ENCODE measurements at regions not wholly inside any gene's neighbourhood (a gene's known extent, or its start where the extent isn't known, plus 50 kb on each side); places are given as distances from the start of the nearest gene placed in this dataset.

DNA sequence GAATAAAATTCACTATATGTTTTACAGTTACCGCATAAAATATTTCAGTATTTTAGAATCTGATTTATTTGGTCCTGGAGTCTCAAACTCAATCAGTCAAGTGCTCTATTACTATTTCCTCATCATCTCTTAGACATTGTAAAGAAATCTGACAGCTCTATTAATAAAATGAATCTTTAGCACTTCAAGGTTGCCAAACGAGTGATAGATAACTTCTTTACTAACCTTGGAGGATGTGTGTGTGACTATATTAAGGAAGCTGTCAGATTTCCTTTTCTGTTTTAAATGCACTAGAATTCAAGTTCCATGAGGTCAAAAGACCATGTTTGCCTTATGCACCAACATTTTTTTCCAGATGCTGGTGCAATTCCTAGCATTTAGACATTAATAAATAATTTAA lies 389.8 kb upstream of the AZI2 start:
- no peak overlapping the region for H3K27ac Mint-ChIP-seq (ENCODE audit: unreplicated experiment)
- H3K36me3 Mint-ChIP-seq (ENCODE audit: low read depth, unreplicated experiment), result no peaks in the 10 kb centered on the region
- no peaks in the 10 kb centered on the region for H3K27me3 Mint-ChIP-seq (ENCODE audit: unreplicated experiment)
- peaks cover 5% of the 10 kb centered on the region for H3K4me1 Mint-ChIP-seq (ENCODE audit: unreplicated experiment)
- TF ChIP-seq, protein P1, sequence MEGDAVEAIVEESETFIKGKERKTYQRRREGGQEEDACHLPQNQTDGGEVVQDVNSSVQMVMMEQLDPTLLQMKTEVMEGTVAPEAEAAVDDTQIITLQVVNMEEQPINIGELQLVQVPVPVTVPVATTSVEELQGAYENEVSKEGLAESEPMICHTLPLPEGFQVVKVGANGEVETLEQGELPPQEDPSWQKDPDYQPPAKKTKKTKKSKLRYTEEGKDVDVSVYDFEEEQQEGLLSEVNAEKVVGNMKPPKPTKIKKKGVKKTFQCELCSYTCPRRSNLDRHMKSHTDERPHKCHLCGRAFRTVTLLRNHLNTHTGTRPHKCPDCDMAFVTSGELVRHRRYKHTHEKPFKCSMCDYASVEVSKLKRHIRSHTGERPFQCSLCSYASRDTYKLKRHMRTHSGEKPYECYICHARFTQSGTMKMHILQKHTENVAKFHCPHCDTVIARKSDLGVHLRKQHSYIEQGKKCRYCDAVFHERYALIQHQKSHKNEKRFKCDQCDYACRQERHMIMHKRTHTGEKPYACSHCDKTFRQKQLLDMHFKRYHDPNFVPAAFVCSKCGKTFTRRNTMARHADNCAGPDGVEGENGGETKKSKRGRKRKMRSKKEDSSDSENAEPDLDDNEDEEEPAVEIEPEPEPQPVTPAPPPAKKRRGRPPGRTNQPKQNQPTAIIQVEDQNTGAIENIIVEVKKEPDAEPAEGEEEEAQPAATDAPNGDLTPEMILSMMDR (IDR thresholded peaks at IDR 0.05; ENCODE audit: unreplicated experiment), result no peak
- no peak overlapping the region for H3K4me3 Mint-ChIP-seq (ENCODE audit: unreplicated experiment)
- no peaks in the 10 kb centered on the region for H3K9me3 Mint-ChIP-seq (ENCODE audit: unreplicated experiment)
- DNase-seq (ENCODE audit: low spot score), result no peak

DNA sequence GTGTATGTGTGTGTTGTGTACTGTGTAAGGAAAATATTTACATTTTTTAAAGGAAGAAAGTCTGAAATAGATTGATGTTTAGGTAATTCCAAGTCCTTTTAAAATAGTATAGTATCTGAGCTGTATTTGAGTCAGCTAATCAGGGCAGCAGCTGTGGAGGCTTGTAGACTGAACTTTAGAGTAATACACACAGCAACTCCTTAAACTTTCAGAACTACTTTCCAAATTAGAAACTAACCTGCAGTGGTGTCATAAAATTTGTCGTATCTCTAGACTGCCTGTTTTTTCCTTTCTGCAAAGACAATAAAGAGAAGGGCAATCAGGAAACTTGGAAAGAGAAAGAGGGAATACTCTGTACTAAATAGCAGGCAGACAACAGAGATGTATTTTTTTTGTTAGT lies 391.0 kb upstream of the AZI2 start:
- no peaks in the 10 kb centered on the region for H3K9me3 Mint-ChIP-seq (ENCODE audit: unreplicated experiment)
- no peaks in the 10 kb centered on the region for H3K36me3 Mint-ChIP-seq (ENCODE audit: low read depth, unreplicated experiment)
- H3K27me3 Mint-ChIP-seq (ENCODE audit: unreplicated experiment), result peaks cover 3% of the 10 kb centered on the region
- no peak overlapping the region for H3K27ac Mint-ChIP-seq (ENCODE audit: unreplicated experiment)
- DNase-seq (ENCODE audit: low spot score), result no peak
- H3K4me1 Mint-ChIP-seq (ENCODE audit: unreplicated experiment), result peaks cover 5% of the 10 kb centered on the region
- TF ChIP-seq, protein P1 (IDR thresholded peaks at IDR 0.05; ENCODE audit: unreplicated experiment), result no peak
- no peak overlapping the region for H3K4me3 Mint-ChIP-seq (ENCODE audit: unreplicated experiment)

DNA sequence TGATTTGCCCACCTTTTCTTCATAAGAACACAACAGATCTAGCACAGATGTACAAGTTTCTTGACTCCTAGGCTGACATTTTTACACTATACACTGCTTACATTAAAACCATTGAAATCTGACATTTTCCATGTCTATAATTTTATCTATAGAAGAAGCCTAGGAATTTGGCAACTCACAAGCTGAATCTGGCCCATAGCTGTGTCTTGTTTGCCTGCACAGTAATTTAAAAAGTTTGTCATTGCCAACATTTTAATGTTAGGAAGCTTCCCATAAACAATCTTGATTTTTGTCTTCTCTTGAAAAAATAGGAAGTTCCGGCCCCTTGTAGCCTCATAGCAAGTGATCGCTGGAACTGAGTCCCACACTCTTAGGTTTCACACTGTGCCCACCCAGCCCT lies 394.6 kb upstream of the AZI2 start:
- H3K36me3 Mint-ChIP-seq (ENCODE audit: low read depth, unreplicated experiment), result no peaks in the 10 kb centered on the region
- no peak for DNase-seq (ENCODE audit: low spot score)
- no peak overlapping the region for H3K4me3 Mint-ChIP-seq (ENCODE audit: unreplicated experiment)
- peaks cover 3% of the 10 kb centered on the region for H3K27me3 Mint-ChIP-seq (ENCODE audit: unreplicated experiment)
- peaks cover 5% of the 10 kb centered on the region for H3K4me1 Mint-ChIP-seq (ENCODE audit: unreplicated experiment)
- TF ChIP-seq, protein P1 (IDR thresholded peaks at IDR 0.05; ENCODE audit: unreplicated experiment), result no peak
- no peak overlapping the region for H3K27ac Mint-ChIP-seq (ENCODE audit: unreplicated experiment)
- H3K9me3 Mint-ChIP-seq (ENCODE audit: unreplicated experiment), result no peaks in the 10 kb centered on the region

DNA sequence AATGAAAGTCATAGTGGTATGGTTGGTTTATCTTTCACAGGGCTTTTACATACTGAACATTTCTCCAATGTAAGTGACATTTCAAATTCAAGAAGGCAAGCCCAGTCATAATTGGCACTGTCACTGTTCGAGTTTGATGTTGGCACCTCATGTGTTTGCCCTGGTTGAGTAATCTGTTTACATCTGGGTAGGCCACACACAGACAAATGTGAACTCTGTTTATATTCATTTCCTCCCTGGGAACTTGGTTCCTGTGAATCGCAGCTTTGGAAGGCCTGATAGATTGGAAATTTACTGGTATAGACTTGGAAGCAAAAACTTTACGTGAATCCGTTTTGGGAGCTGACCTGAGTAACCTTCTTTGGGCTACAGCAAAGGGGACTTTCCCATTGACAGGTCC lies 395.2 kb upstream of the AZI2 start:
- Mint-ChIP-seq H3K4me3 (ENCODE audit: unreplicated experiment) (no peak overlapping the region), H3K9me3 (ENCODE audit: unreplicated experiment) (no peaks in the 10 kb centered on the region), H3K36me3 (ENCODE audit: low read depth, unreplicated experiment) (no peaks in the 10 kb centered on the region), H3K27ac (ENCODE audit: unreplicated experiment) (no peak overlapping the region), H3K27me3 (ENCODE audit: unreplicated experiment) (peaks cover 3% of the 10 kb centered on the region), H3K4me1 (ENCODE audit: unreplicated experiment) (peaks cover 5% of the 10 kb centered on the region)
- TF ChIP-seq, protein P1 (IDR thresholded peaks at IDR 0.05; ENCODE audit: unreplicated experiment), result no peak
- DNase-seq (ENCODE audit: low spot score), result no peak

DNA sequence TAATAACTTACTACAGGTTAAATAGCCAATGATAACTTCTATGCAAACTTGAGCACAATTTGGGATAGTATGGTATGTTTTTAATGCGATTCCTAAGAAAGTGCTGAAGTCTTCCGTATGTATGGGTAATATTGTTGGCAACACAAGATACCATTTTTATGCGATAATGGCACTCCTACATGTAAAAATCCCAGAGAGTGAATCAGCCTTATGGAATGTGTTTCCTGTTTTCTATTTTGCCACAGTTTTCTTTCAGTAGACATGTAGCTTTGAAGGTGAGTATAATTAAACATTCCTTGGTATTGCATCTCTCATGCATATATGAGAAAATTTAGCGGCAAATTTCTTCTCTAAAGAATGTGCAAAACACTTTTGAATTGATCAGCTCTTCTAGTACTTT lies 396.8 kb upstream of the AZI2 start:
- H3K27me3 Mint-ChIP-seq (ENCODE audit: unreplicated experiment), result peaks cover 3% of the 10 kb centered on the region
- H3K9me3 Mint-ChIP-seq (ENCODE audit: unreplicated experiment), result no peaks in the 10 kb centered on the region
- H3K4me3 Mint-ChIP-seq (ENCODE audit: unreplicated experiment), result no peak overlapping the region
- no peak overlapping the region for H3K27ac Mint-ChIP-seq (ENCODE audit: unreplicated experiment)
- no peaks in the 10 kb centered on the region for H3K4me1 Mint-ChIP-seq (ENCODE audit: unreplicated experiment)
- DNase-seq (ENCODE audit: low spot score), result no peak
- TF ChIP-seq, protein P1 (IDR thresholded peaks at IDR 0.05; ENCODE audit: unreplicated experiment), result no peak
- H3K36me3 Mint-ChIP-seq (ENCODE audit: low read depth, unreplicated experiment), result no peaks in the 10 kb centered on the region
